Cardiac muscle cell (in vitro differentiated cells and primary cell): ENCODE measurements at regions not wholly inside any gene's neighbourhood (a gene's known extent, or its start where the extent isn't known, plus 50 kb on each side); places are given as distances from the start of the nearest gene placed in this dataset.

Experiments used
- DNase-seq, 2 donors: peaks; one replicate each; pipeline versions ENCODE4 v3.0.0 to v3.0.0-alpha.2; 2010 to 2017; ENCODE audit warnings: low read depth in 1 of 2, low spot score in 1 of 2
- H3K27ac ChIP-seq: fragments of 200-600 bp; sonication (generic); 2 replicates; pipeline ENCODE4 v1.5.1; 2016
- H3K27me3 ChIP-seq: fragments of 200-600 bp; sonication (generic); 2 replicates; pipeline ENCODE4 v1.6.0; 2016; ENCODE audit warnings: control low read depth
- H3K36me3 ChIP-seq: fragments of 200-600 bp; sonication (generic); 2 replicates; pipeline ENCODE4 v1.5.1; 2016; ENCODE audit warnings: control low read depth
- H3K4me1 ChIP-seq: fragments of 200-600 bp; sonication (generic); 2 replicates; pipeline ENCODE4 v1.8.1; 2017; ENCODE audit warnings: low read depth, mild to moderate bottlenecking, mixed run types
- H3K4me3 ChIP-seq: fragments of 200-600 bp; sonication (generic); 2 replicates; pipeline ENCODE4 v1.5.1; 2016; ENCODE audit warnings: mild to moderate bottlenecking
- H3K9me3 ChIP-seq: fragments of 200-600 bp; sonication (generic); 2 replicates; pipeline ENCODE4 v1.5.1; 2017; ENCODE audit warnings: low read depth, mild to moderate bottlenecking, control low read depth
- TF ChIP-seq, protein P1 (sequence below): IDR thresholded peaks from 2 replicates; pipeline ENCODE4 v1.5.1; 2012; ENCODE audit warnings: low read depth, mild to moderate bottlenecking, low read length

DNA sequence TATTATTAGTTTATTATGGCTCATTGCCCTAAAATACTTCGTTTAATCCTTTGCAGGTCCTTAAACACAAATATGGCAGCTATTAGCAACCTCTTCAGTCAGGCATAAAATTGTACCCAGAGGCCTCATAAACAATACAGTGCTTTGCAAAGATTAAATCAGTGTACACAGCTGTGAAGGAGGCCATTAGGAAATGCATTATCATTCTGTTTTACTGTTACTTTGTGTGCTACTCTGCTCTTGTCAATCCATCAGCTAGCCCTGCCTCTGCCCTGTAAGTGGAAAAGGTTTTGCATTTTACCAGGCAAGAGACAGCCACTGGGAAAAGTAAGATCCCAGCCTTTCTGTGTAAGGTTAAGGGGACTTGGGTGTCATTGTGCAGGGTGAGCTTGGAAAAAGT, 415.7 kb upstream of the DAB1 start:
- no peak overlapping the region for H3K27ac ChIP-seq
- no peaks in the 10 kb centered on the region for H3K27me3 ChIP-seq
- TF ChIP-seq, protein P1, sequence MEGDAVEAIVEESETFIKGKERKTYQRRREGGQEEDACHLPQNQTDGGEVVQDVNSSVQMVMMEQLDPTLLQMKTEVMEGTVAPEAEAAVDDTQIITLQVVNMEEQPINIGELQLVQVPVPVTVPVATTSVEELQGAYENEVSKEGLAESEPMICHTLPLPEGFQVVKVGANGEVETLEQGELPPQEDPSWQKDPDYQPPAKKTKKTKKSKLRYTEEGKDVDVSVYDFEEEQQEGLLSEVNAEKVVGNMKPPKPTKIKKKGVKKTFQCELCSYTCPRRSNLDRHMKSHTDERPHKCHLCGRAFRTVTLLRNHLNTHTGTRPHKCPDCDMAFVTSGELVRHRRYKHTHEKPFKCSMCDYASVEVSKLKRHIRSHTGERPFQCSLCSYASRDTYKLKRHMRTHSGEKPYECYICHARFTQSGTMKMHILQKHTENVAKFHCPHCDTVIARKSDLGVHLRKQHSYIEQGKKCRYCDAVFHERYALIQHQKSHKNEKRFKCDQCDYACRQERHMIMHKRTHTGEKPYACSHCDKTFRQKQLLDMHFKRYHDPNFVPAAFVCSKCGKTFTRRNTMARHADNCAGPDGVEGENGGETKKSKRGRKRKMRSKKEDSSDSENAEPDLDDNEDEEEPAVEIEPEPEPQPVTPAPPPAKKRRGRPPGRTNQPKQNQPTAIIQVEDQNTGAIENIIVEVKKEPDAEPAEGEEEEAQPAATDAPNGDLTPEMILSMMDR = no peak
- H3K4me3 ChIP-seq = no peak overlapping the region
- no peaks in the 10 kb centered on the region for H3K36me3 ChIP-seq
- no peaks in the 10 kb centered on the region for H3K9me3 ChIP-seq
- H3K4me1 ChIP-seq = no peaks in the 10 kb centered on the region
- DNase-seq = no peak

DNA sequence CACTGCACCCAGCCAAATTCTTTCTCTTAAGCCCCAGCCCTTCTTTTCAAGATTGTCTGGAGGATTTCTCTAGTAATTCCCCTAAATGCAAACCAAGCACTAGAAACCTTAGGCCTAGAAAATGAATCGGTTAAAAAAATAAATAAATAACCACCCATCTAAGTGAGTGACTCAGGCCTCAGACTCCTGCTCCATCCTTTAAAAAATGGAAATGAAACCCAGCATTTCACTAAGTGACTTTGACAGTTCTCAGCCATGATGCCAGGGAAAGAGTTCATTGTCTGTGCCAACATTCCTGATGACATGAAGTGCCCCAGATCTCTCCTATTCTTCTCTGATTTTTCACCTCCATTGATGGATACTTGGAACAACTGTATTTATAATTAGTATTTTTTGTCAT, 415.2 kb upstream of the DAB1 start:
- H3K27me3 ChIP-seq = no peaks in the 10 kb centered on the region
- H3K4me1 ChIP-seq = no peaks in the 10 kb centered on the region
- no peak for DNase-seq
- no peaks in the 10 kb centered on the region for H3K36me3 ChIP-seq
- no peak overlapping the region for H3K27ac ChIP-seq
- TF ChIP-seq, protein P1 = no peak
- no peaks in the 10 kb centered on the region for H3K9me3 ChIP-seq
- no peak overlapping the region for H3K4me3 ChIP-seq

DNA sequence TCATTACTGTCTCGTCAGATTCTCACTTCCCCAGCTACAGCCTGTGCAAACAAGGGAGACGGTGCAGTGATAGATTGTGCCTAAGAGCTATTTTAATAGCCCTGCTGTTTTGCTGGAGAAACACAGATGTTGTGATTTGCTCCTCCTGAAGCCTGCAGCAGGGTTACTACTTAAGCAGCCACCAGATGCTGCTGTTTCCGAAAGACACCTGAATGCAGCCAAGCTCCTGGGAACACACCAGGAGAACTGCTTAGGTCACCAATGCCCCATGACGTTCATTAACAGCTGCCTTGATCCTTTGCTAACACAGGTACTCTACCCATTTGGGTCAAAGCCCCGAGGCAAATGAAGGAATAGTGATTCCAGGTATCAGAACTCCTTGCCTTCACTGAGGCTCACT, 411.8 kb upstream of the DAB1 start:
- Histone ChIP-seq H3K27ac (no peak overlapping the region), H3K4me1 (no peaks in the 10 kb centered on the region), H3K27me3 (no peaks in the 10 kb centered on the region), H3K4me3 (no peak overlapping the region), H3K9me3 (no peaks in the 10 kb centered on the region), H3K36me3 (no peaks in the 10 kb centered on the region)
- no peak for DNase-seq
- TF ChIP-seq, protein P1 = no peak

DNA sequence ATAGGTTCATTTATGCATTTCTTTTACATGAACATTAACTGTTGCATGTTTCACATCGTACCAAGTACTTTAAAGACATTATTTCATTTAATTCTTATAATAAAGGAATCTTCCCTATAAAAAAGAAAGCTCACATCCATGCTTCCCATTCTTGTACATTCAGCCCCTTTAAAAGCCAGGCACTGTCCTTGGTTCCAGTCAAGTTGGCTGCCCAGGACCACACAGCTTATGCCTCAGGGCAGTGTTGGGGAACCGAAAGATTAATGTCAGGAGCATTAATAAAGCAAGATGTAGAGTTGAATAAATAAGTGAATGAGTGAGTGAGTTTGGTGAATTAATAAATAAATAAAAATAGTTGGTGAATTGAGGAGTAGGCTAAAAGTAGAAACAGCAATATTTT, 409.4 kb upstream of the DAB1 start:
- H3K4me1 ChIP-seq = no peaks in the 10 kb centered on the region
- H3K4me3 ChIP-seq = no peak overlapping the region
- no peak for DNase-seq
- no peaks in the 10 kb centered on the region for H3K9me3 ChIP-seq
- no peak overlapping the region for H3K27ac ChIP-seq
- no peaks in the 10 kb centered on the region for H3K36me3 ChIP-seq
- no peaks in the 10 kb centered on the region for H3K27me3 ChIP-seq
- TF ChIP-seq, protein P1 = no peak

DNA sequence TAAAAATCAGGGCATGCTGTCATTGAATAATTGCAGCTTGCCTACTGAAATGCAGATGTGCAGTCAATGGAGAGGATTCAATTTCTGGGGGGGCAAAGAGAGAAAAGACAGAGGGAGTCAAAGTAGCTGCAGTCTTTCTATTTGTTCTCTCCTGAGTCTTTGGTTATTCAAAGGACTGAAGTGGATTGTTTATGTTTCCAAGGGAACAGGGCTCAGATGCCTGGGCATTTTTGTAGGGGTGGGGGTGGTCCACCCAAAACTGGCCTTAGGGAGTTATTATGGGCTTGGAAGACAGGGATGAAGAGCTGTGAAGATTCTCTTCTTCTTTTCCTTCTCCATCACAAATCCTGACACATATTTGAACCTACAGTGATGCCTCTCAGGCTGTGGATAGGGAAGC, 408.8 kb upstream of the DAB1 start:
- Histone ChIP-seq H3K36me3 (no peaks in the 10 kb centered on the region), H3K4me3 (no peak overlapping the region), H3K27ac (no peak overlapping the region)

DNA sequence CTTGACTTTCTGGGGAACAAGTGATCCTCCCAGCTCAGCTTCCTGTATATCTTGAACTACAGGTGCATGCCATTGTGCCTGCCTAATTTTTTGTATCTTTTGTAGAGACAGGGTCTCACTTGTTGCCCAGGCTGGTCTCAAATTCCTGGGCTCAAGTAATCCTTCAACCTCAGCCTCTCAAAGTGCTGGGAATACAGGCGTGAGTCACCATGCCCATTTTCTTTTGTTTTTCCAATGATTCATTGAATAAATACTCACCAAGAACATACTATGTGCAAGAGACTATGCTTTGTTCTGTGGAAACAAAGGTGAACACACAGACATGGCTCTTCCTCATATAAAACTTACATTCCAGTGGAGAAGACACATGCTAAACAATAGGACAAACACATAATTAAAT, 407.8 kb upstream of the DAB1 start:
- TF ChIP-seq, protein P1 = no peak
- H3K4me1 ChIP-seq = no peaks in the 10 kb centered on the region
- H3K36me3 ChIP-seq = no peaks in the 10 kb centered on the region

More for the DNA sequence above, 408.8 kb upstream of the DAB1 start:
- no peaks in the 10 kb centered on the region for H3K27me3 ChIP-seq
- TF ChIP-seq, protein P1 = no peak
- H3K4me1 ChIP-seq = no peaks in the 10 kb centered on the region
- no peaks in the 10 kb centered on the region for H3K9me3 ChIP-seq
- DNase-seq = no peak

More for the DNA sequence above, 407.8 kb upstream of the DAB1 start:
- Histone ChIP-seq H3K9me3 (no peaks in the 10 kb centered on the region), H3K27ac (no peak overlapping the region), H3K4me3 (no peak overlapping the region), H3K27me3 (no peaks in the 10 kb centered on the region)
- DNase-seq = peak in 1 of 2 donors; percentile 21
